GM18867 (cell line): ENCODE measurements at regions not wholly inside any gene's neighbourhood (a gene's known extent, or its start where the extent isn't known, plus 50 kb on each side); places are given as distances from the start of the nearest gene placed in this dataset.
A peak's percentile ranks its signal among the peaks of the same experiment; 100 is the strongest.
"Not testable (repeated sequence)": the region's sequence is repeated elsewhere in the genome, so short reads cannot be mapped to it uniquely, and the experiment has no call there.

Experiments
- ATAC-seq: cut with Tn5 transposase; IDR thresholded peaks from one replicate; pipeline ENCODE4 v1.9.1; 2021; ENCODE audit warnings: mild to moderate bottlenecking, moderate library complexity; ENCODE audit not compliant: unreplicated experiment

DNA sequence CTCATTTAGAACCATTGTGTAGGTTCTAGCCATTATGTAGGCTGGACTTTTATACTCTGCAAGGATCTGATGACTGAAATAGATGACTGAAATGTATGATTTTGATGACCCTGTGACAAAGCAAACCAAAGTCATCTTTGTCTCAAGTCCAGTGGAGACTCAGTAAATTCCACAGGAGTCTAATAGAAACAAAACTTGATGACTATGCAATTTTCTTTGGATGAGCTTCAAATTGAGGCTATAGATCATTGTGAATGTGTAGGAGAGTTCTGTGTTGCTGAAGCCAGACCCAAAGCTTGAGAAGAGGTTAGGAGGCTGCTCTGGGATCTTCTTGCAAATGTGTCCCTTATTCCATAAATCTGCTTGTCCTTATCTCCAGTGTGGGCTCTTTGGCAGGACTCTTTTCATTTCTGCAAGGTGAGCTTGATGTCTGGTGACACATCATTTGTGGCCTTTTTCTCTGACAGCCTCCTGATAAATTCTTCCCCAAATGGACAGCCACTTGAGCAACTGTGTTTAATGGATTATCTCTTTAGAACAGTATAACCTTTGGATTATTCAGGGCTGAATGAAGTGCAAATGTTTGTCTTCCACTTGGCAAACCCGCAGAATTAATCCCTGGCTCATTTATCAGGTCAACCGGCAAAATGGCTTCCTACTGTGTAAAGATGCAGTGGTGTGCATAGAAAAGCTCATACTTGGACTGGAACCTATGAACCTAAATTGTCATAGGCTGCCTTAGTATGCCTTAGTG is 235.1 kb upstream of the ANKH start:
- ATAC-seq = no peak

DNA sequence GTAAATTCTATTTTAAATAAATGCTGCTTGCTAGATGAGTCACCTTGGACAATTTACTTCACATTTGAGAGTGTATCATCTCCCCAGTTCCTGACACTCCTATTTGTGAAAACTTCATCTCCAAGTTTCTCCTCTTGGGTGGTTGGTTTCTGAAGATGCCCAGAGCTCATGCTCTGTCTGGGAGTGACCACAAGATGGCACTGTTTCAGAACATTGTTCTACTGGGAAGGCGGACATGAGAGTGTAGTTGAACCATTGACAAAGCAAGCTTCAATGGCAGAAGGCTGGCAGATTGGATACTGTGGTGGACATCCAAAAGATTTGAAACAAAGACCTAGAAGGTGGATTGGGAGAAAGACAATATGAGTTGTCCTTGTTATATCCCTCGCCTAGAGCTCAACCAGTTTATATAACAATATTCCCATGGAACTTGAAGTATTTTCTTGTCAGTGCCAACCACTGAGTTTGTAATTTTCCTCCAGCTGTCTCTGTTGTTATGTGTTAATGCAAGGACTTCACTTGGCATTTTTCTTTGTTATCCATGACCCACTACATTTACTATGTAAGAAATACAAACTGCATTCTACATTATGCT is 234.3 kb upstream of the ANKH start:
- ATAC-seq = peak; percentile 96

DNA sequence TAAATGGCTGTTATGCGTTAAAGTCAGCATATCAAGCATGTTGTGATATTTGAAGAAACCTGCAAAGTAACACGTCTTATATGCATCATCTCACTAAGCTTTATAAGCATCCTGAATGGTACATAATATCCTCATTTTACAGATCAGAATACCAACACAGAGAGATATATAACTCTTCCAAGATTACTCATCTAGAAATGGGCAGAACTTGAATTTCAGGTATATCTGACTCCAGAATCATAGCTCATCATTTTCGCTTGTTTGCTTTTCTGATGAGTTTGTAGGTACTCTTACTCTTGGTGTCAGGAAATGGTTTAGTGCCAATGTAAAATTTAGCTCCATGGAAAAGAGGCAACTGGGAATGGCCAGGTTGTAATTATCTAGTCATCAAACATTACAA is 232.3 kb upstream of the ANKH start:
- ATAC-seq = no peak

DNA sequence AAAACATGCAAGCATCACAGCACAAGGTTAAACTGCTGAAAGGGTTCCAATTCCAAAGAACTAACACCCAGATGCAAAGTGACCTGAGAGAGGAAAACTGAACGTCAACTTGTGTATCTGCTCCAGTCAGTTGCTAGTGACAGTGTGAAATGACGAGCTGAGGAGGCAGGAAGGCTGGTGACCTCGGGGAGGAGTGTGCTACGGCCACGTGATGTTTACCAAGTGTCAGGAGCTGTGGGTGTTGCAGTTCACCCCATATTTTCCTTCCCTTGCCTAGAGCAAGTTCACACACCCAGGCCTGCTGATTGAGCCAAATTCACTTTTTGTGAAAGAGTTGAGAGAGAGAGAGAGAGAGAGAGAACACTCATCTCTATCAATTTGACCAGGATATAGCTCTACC is 231.6 kb upstream of the ANKH start:
- ATAC-seq = no peak

DNA sequence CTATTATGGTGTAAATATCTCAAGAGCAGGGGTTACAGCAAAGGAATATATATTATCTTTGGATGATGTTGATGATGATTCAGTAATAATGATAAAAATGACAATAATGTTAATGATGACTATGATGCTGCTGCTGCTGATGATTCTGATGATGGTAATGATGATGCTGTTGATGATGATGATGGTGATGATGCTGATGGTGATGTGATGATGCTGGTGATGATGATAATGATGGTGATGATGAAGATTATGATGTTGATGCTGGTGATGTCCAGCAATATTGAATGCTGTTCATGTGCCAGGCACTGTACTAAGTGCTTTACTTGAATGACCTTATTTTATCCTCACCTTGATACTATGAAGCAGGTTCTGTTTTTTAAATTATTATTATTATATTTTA is 226.0 kb upstream of the ANKH start:
- ATAC-seq = no peak

DNA sequence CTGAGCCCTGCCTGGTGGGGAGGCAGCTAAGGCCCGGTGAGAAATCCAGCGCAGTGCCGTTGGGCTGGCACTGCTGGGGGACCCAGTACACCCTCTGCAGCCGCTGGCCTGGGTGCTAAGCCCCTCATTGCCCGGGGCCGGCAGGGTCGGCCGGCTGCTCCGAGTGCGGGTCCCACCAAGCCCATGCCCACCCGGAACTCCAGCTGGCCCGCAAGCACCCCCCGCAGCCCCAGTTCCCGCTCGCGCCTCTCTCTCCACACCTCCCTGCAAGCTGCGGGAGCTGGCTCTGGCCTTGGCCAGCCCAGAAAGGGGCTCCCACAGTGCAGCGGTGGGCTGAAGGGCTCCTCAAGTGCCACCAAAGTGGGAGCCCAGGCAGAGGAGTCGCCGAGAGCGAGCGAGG is 225.1 kb upstream of the ANKH start:
- ATAC-seq = not testable (repeated sequence)

DNA sequence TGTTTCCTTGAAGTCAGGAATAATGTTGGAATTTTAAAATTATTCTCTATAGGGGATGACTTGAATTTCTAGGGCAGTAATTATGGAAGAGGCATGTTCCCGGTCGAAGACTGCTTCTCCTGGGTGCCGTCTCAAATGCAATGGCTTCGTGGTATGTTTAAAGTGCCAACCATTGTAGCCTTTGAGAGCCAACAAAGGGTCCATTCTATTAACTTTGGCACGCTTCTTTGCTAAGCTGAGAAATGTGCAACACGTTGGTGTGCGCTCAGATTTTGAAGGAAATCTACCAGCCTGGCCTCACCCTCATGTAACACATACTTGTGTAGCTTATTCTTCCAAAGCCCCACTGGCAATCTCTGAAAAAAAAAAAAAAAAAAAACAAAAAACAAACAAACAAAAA is 221.2 kb upstream of the ANKH start:
- ATAC-seq = no peak

DNA sequence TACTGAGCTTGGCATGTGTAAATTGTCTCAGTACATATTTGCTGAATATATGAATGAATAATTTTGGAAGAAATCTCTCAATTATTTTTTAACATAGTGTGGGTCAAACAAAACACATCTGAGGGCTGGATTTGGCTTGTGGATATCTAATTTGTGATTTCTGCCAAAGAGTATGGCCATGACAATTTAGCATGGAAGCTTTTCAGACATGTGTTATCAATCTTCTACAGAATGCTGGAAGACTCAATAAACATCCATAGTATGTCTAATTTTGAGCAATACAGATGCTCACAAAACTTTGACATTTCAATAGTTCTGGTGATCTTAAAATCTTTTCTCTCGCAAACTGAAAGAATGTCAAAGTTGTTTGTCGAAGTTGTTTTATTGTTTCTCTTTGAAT is 214.1 kb upstream of the ANKH start:
- no peak for ATAC-seq

DNA sequence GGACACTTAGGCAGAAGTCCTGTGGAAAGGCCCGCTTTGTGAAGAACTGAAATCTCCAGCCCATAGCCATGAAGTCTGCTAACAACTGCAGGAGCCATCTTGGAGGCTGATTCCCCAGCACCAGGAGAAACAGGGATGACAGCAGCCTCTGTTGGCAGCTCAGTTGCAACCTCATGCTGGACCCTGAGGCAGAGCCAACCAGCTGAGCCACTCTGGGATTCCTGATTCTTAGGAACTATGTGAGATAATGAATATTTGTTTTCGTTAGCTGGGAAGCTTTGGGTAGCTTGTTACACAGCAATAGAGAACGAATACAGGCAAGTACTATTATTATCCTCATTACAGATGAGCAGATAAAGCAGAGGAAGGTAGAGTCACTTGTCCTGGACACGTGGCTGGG is 210.5 kb upstream of the ANKH start:
- ATAC-seq = no peak

DNA sequence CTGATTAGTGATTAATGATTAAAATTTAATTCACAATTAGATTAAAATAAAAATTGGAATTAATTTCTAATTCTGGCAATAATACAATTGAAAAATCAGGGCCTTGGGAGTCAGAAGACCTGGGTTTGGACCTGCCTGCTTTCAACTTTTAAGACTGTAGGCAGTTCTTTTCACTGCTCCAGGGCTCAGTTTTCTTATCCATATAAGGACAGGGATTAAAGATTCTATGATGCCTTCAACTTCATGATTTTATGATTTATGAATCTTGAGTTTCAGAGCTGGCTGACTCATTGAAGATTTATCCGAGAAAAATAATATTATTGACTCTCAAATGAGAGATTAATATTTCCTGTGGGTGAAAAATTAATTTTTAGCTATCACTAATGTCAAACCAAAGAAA is 208.6 kb upstream of the ANKH start:
- ATAC-seq = no peak

DNA sequence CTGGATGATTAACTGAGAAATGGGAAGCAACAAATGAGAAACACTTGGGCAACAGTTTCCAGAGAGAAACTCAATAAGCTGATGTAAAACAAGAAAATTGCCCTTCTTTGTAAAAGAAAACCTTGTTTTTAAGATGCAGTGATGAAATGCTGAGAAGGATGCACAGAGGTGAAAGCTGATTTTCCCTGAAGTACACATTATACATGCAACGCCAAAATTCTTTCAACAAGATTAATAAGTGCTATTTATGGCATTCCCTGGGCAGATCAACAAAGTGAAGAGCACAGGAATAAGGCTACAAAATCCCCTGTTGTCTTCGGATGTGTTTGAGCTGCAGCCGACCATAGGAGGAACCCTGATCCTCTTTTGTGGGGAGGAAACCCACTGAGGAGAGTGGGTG is 208.0 kb upstream of the ANKH start:
- no peak for ATAC-seq

DNA sequence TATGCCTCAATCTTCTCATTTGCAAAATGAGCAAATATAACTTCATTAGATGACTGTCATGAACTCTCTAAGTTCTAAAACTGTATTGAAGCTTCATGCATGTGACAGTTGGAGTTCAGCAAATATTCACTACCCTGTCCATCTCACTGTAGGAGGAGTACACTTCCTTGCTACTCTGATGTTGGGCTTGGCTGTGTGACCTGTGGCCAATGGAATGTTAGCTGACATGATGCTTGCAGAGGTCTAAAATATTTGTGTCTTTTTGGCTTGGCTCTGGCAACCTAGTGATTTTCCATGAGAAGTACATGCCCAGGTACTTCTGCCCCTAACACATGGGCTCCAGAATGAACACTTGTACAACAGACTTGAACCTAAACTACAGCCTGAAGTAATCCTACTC is 203.1 kb upstream of the ANKH start:
- no peak for ATAC-seq

DNA sequence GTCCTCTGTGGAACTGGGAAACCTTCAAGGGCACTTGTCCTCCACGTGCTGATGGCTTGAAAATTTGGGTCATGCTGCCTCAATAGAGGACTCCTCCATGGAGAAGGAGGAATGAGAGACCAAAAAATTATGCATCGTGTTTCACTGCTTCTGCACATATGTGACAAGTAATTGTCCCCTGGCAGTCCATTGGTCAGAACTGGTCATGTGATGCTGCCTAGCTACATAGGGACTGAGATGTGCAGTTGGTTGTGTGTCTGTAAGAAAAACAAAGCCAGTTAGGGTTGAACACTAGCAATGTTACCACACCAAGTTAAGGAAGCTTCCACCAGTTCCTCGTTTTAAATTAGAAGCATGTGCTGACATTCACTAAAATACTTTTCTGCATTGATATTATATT is 201.9 kb upstream of the ANKH start:
- no peak for ATAC-seq

DNA sequence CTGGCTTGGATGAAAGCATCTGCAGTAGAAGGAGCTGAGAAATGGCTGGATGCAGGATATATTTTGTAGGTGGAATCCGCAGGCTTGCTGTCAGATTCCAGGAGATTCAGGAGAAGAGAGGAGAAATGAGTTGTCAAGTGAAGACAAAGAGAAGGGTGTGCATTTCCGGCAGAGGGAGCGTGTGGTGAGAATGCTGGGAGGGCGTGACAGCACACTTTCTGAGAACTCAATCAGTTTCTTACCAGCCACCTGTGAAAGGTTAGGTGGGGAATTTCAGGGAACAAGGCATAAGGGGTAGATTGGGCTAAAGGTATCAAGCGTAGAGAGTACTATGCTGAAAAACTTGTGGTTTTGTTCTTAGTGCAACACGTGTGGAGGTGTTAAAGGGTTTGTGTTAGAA is 199.3 kb upstream of the ANKH start:
- no peak for ATAC-seq

DNA sequence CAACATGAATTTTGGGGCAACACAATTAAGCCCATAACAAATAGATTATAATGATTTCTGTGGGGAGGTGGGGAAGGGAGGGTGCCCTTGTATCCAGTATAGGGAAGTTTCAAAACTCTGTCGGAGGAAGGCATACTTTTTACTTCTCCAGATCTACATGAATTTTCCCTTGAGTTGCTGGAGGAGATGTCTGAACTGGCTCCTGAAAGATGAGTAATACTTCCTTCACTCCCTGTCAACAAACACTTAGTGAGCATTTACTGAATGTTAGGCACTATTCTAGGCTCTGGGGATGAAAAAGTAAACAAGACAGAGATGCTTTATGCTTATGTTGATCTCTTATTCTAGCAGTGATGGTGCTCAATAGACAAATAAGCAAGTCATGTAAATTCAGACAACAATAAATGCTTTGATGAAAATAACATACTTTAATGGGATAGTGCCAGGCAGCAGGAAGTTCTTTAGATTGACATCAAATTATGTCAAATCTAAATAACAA is 197.9 kb upstream of the ANKH start:
- no peak for ATAC-seq

DNA sequence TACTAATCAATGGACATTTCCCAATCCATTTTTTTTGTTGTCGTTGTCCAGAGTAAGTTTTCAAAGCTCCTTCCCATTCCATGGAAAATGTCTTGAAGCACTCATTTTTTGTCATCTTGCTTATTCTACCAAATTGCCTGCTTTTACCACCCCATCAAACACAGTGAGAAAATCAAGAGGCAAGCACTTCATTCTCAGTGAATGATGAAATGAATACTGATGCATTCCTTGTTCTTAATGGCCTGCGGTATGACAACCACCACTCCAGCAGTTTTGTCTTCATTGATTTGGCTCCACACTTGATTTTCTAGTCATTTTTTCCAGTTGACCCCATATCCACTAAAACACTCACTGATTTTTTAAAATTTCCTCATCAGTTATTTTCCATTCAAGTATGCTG is 193.5 kb upstream of the ANKH start:
- ATAC-seq = no peak

DNA sequence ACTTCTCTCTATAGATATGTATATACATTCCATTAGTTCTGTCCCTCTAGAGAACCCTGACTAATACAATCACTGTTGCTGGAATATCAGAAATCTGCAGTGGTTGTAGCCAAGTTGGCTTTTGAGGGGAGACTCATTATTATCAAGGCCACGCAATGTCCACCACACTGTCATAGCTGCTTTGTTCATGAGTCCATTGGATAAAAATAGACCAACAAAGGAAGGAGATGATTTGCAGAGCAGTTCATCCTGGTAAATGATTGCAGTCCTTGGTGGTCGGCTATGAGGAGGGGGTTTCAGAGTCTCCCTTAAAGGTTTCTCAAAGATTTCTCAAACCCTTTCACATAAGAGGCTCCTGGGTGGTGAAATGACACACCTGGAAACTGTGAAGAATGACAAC is 192.8 kb upstream of the ANKH start:
- no peak for ATAC-seq

DNA sequence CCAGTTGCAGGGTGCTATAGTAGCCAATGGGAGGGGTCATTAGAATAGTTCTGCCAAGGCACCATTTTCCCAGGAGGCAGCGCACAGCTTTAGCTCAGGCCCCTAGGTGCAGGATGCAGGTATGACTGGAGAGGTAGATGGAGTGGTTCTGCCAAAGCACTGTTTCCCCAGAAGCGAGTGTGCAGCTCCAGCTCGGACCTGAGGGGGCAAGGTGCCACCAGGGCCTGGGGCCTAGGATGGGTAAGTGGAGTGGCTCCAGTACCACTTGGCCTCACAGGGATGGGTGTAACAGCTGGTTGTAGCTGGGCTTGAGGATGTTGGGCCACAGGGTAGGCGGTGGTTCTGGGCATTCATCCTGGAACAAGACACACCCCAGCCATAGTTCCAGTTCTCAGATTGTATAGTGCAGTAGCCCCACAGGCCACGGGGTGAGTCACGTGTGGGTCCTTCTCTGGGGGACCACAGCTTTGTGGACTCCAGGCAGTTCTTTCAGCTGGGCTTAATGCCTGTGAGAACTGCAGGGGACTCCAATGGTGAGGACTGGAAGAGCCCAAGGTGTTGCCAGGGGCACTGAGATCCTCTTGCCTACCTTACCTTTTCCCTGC is 185.5 kb upstream of the ANKH start:
- ATAC-seq = no peak

DNA sequence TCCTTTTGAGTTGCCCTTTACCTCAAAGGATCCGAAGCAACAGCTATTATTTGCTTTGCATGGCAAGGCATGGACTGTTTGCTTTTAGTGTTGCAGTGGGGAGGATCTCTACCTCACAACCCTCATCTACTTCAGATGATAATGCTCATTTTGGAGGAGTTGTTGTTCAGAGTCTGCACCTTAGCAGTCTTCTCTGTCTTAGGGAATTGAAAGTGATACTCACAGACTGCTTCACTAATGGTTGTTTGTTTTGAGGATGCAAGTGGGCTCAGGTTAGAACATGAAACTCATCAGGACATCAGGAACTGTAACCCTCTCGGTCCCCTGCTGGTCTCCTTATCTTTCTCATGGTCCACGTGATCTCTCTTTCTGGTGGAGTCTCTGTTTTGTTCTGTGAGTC is 172.9 kb upstream of the ANKH start:
- no peak for ATAC-seq

DNA sequence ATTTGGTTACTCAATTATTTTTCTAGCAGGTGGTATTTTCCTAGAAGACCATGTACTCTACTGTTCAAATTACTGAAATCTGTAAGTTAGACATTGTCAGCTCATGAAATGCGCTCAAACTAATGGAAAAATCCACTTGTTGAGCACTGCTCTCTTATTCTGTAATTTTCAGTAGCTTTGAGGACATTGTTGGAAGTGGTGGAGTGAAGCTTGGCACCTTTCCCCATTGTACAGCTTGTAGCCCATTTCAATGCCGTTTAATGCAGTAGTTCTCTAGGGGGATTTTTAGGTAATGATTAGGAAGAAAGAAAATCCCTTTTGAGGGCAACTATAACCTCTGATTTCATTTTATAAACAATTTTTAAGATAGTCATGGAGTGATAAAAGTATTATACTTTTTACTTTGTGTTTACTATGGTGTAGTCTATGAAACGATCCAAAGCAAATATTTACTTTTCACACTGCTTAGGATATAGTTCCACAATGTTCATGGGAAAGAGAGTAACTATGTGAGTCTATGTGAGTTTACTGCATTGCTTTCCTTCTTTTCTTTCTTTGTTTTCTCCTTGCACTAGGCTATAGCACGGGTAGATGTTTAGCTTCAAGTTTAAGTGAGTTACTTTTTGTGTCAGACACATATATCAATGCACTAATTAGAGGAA is 165.8 kb upstream of the ANKH start:
- no peak for ATAC-seq

DNA sequence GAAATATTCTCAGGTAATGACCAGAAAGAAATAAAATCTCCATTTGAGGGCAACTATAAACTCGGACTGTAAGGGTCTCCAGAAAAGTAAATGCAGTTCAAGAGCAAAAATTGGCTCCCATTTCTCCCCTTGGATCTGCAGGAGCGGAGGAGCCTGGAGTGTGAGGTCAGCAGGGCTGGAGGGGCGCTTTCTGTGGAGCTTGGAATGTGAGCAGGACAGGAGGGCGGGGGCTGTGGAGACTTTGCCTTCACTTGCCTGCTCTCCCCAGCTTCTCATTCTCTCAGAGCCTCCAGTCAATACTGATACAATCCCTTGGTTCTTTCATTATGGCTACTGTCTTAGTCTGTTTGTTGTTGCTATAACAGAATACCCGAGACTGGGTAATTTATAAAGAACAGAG is 162.8 kb upstream of the ANKH start:
- ATAC-seq = no peak

DNA sequence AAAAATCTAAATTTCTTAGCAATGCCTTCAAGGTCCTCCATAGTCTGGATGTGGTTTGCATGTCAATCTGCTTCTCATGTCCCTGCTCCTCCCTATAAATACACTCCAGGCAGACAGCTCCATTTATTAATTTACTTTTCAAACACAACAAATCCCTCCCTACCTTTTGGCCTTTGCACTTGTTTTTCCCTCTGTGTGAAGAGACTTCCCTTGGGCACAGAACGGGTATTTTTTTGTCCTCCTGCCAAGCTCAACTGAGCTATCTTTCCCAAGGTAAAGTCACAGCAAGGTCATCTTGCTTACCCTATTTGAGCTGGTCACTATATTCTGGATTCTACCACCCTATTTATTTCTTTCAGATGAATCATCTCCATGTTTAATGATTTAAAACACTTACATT is 159.6 kb upstream of the ANKH start:
- ATAC-seq = no peak
